ENCODE measurements at regions not wholly inside any gene's neighbourhood (a gene's known extent, or its start where the extent isn't known, plus 50 kb on each side); places are given as distances from the start of the nearest gene placed in this dataset.

DNA sequence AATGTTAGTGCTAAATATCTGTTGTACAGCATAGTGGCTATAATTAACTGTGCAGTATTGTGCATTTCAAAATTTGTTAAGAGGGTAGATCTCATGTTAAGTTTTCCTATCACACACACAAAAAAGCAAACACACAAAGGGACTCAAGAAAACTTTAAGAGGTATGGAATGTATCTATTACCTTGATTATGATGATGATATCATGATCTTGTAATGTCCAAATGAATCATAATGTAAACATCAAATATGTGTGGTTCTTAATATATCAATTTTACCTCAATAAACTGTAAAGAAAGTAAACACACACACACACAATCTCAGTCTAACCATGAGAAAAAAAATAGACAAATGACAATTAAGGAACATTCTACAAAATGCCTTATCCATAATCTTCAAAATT lies 934.6 kb downstream of the SLITRK1 start:
- Histone ChIP-seq H2AFZ (ENCODE audit: low read length) (no peak overlapping the region), H3K4me3 (ENCODE audit: insufficient read depth, low read length) (no peak overlapping the region), H4K20me1 (ENCODE audit: insufficient read depth, low read length) (no peaks in the 10 kb centered on the region), H3K27ac (ENCODE audit: low read depth, low read length) (no peak overlapping the region), H3K36me3 (ENCODE audit: insufficient read depth, low read length) (no peaks in the 10 kb centered on the region), H3K27me3 (ENCODE audit: insufficient read depth, low read length) (no peaks in the 10 kb centered on the region), H3K4me2 (ENCODE audit: insufficient read depth, low read length) (no peak overlapping the region), H3K4me1 (ENCODE audit: insufficient read depth, low read length) (no peaks in the 10 kb centered on the region), H3K79me2 (ENCODE audit: insufficient read depth, low read length) (no peaks in the 10 kb centered on the region), H3K9me3 (ENCODE audit: low read depth, low read length) (no peaks in the 10 kb centered on the region)
- DNase-seq (ENCODE audit: insufficient read length, low spot score, missing footprints) = no peak
- TF ChIP-seq, protein P1, sequence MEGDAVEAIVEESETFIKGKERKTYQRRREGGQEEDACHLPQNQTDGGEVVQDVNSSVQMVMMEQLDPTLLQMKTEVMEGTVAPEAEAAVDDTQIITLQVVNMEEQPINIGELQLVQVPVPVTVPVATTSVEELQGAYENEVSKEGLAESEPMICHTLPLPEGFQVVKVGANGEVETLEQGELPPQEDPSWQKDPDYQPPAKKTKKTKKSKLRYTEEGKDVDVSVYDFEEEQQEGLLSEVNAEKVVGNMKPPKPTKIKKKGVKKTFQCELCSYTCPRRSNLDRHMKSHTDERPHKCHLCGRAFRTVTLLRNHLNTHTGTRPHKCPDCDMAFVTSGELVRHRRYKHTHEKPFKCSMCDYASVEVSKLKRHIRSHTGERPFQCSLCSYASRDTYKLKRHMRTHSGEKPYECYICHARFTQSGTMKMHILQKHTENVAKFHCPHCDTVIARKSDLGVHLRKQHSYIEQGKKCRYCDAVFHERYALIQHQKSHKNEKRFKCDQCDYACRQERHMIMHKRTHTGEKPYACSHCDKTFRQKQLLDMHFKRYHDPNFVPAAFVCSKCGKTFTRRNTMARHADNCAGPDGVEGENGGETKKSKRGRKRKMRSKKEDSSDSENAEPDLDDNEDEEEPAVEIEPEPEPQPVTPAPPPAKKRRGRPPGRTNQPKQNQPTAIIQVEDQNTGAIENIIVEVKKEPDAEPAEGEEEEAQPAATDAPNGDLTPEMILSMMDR (IDR thresholded peaks at IDR 0.05; ENCODE audit: extremely low read depth, low read depth, low read length) = no peak

DNA sequence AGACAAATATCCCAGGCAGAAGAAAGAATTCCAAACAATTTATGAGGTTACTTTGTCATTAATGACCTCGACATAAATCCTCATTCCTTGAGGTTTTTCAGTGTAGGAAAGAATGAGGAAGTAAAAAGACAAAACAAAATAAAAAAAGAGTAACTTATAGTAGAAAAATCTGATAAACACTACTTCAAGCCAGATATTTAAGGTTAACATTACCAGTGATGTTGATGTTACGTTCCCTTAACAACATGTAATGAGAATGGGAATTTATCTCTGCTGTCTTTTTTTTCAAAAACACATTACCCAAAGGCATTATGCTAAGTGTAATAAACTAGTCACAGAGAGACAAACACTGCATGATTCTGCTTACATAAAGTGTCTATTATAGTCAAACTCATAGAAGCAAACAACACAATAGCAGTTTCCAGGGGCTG lies 935.1 kb downstream of the SLITRK1 start:
- Histone ChIP-seq H3K4me2 (ENCODE audit: insufficient read depth, low read length) (no peak overlapping the region), H4K20me1 (ENCODE audit: insufficient read depth, low read length) (no peaks in the 10 kb centered on the region), H3K4me3 (ENCODE audit: insufficient read depth, low read length) (no peak overlapping the region), H3K27ac (ENCODE audit: low read depth, low read length) (no peak overlapping the region), H3K79me2 (ENCODE audit: insufficient read depth, low read length) (no peaks in the 10 kb centered on the region), H3K36me3 (ENCODE audit: insufficient read depth, low read length) (no peaks in the 10 kb centered on the region), H3K27me3 (ENCODE audit: insufficient read depth, low read length) (no peaks in the 10 kb centered on the region), H3K9me3 (ENCODE audit: low read depth, low read length) (no peaks in the 10 kb centered on the region), H3K4me1 (ENCODE audit: insufficient read depth, low read length) (no peaks in the 10 kb centered on the region), H2AFZ (ENCODE audit: low read length) (no peak overlapping the region)
- TF ChIP-seq, protein P1 (IDR thresholded peaks at IDR 0.05; ENCODE audit: extremely low read depth, low read depth, low read length) = no peak
- no peak for DNase-seq (ENCODE audit: insufficient read length, low spot score, missing footprints)

DNA sequence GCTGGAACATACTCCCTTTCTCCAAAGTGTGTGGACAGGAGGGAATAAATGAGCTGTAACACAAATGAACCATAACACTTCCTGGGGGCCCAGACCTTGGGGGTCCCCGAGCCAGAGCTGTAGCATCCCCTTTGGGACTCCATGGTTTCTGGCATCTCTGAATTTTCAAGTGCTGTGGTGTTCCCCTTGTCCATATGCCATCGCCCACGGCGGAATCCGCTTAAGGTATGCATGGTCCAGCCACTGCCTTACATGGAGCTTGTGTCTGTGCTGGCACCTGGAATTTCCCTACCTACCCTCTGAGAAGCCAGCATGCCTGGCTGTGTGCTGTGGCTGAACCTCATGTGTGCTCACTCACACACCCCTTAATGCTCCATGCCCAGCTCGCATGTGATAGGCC lies 943.6 kb downstream of the SLITRK1 start:
- H3K4me3 ChIP-seq (ENCODE audit: insufficient read depth, low read length) = no peak overlapping the region
- no peak overlapping the region for H3K4me2 ChIP-seq (ENCODE audit: insufficient read depth, low read length)
- H3K36me3 ChIP-seq (ENCODE audit: insufficient read depth, low read length) = no peaks in the 10 kb centered on the region
- no peaks in the 10 kb centered on the region for H3K79me2 ChIP-seq (ENCODE audit: insufficient read depth, low read length)
- no peak for DNase-seq (ENCODE audit: insufficient read length, low spot score, missing footprints)
- TF ChIP-seq, protein P1 (IDR thresholded peaks at IDR 0.05; ENCODE audit: extremely low read depth, low read depth, low read length) = no peak
- no peaks in the 10 kb centered on the region for H4K20me1 ChIP-seq (ENCODE audit: insufficient read depth, low read length)
- H3K9me3 ChIP-seq (ENCODE audit: low read depth, low read length) = no peaks in the 10 kb centered on the region
- no peak overlapping the region for H3K27ac ChIP-seq (ENCODE audit: low read depth, low read length)
- H2AFZ ChIP-seq (ENCODE audit: low read length) = no peak overlapping the region
- no peaks in the 10 kb centered on the region for H3K4me1 ChIP-seq (ENCODE audit: insufficient read depth, low read length)
- H3K27me3 ChIP-seq (ENCODE audit: insufficient read depth, low read length) = no peaks in the 10 kb centered on the region

DNA sequence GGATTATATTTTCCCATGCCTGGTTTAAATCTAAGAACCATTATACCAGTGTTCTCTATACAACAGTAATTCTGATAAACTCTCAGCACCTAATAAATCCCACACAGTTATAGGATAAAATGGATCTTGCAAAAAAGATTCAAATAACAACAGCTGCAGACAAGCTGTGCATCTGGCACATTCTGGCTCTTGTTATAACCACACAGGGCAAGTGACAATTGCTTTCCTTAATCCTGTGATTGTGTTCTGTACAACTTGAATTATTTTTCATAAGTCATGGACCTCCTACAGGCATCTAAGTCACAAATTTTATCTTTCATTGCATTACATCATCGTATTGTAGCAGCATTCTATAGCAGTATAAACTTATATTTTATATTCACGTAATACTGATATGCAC lies 948.3 kb downstream of the SLITRK1 start:
- no peaks in the 10 kb centered on the region for H3K36me3 ChIP-seq (ENCODE audit: insufficient read depth, low read length)
- H3K4me2 ChIP-seq (ENCODE audit: insufficient read depth, low read length) = no peak overlapping the region
- H2AFZ ChIP-seq (ENCODE audit: low read length) = no peak overlapping the region
- TF ChIP-seq, protein P1 (IDR thresholded peaks at IDR 0.05; ENCODE audit: extremely low read depth, low read depth, low read length) = no peak
- H3K79me2 ChIP-seq (ENCODE audit: insufficient read depth, low read length) = no peaks in the 10 kb centered on the region
- H3K9me3 ChIP-seq (ENCODE audit: low read depth, low read length) = no peaks in the 10 kb centered on the region
- H3K4me3 ChIP-seq (ENCODE audit: insufficient read depth, low read length) = no peak overlapping the region
- no peak overlapping the region for H3K27ac ChIP-seq (ENCODE audit: low read depth, low read length)
- H4K20me1 ChIP-seq (ENCODE audit: insufficient read depth, low read length) = no peaks in the 10 kb centered on the region
- DNase-seq (ENCODE audit: insufficient read length, low spot score, missing footprints) = peak; percentile 14
- no peaks in the 10 kb centered on the region for H3K4me1 ChIP-seq (ENCODE audit: insufficient read depth, low read length)
- no peaks in the 10 kb centered on the region for H3K27me3 ChIP-seq (ENCODE audit: insufficient read depth, low read length)

Measured in osteoblast (primary cell).